Neural cell (in vitro differentiated cells): ENCODE measurements at regions not wholly inside any gene's neighbourhood (a gene's known extent, or its start where the extent isn't known, plus 50 kb on each side); places are given as distances from the start of the nearest gene placed in this dataset.

Experiments used
- H2AFZ ChIP-seq: fragments of 200-600, 300-800 bp; sonication (generic), shearing (Covaris generic); 2 replicates; pipeline ENCODE4 v1.6.0; 2014; ENCODE audit warnings: low read depth, mild to moderate bottlenecking, antibody characterized with exemption, low read length, moderate library complexity
- H3F3A ChIP-seq: fragments of 200-600 bp; shearing (Covaris generic); 2 replicates; pipeline ENCODE4 v1.6.1; 2016; ENCODE audit warnings: mild to moderate bottlenecking, moderate library complexity, mixed read lengths, antibody characterized with exemption, low read length; ENCODE audit not compliant: insufficient read depth, poor library complexity, severe bottlenecking
- H3K27ac ChIP-seq: fragments of 200-600, 300-800 bp; sonication (generic), shearing (Covaris generic); 2 replicates; pipeline ENCODE4 v1.5.1; 2014; ENCODE audit warnings: mild to moderate bottlenecking, low read length, moderate library complexity
- H3K27me3 ChIP-seq: fragments of 300-800, 200-600 bp; sonication (generic), shearing (Covaris generic); 2 replicates; pipeline ENCODE4 v1.6.0; 2014; ENCODE audit warnings: mild to moderate bottlenecking, low read depth, low read length, moderate library complexity; ENCODE audit not compliant: insufficient read depth
- H3K36me3 ChIP-seq: fragments of 300-800, 200-600 bp; sonication (generic), shearing (Covaris generic); 2 replicates; pipeline ENCODE4 v1.5.1; 2014; ENCODE audit warnings: mild to moderate bottlenecking, antibody characterized with exemption, low read length, moderate library complexity; ENCODE audit not compliant: insufficient read depth
- H3K4me2 ChIP-seq: fragments of 300-800, 200-600 bp; sonication (generic), shearing (Covaris generic); 2 replicates; pipeline ENCODE4 v1.6.0; 2014; ENCODE audit warnings: mild to moderate bottlenecking, low read length
- H3K4me3 ChIP-seq: fragments of 300-800, 200-600 bp; sonication (generic), shearing (Covaris generic); 2 replicates; pipeline ENCODE4 v1.5.1; 2014; ENCODE audit warnings: mild to moderate bottlenecking, low read length, moderate library complexity
- H3K79me2 ChIP-seq: fragments of 200-600 bp; shearing (Covaris generic); replicated peaks from 2 replicates; pipeline ENCODE4 v1.6.0; 2014; ENCODE audit warnings: mild to moderate bottlenecking, low read length, moderate library complexity; ENCODE audit not compliant: insufficient read depth
- H3K9ac ChIP-seq: fragments of 300-800, 200-600 bp; sonication (generic), shearing (Covaris generic); 2 replicates; pipeline ENCODE4 v1.6.1; 2016; ENCODE audit warnings: mild to moderate bottlenecking, low read length, mixed read lengths
- H3K9me2 ChIP-seq: fragments of 200-600 bp; shearing (Covaris generic); 2 replicates; pipeline ENCODE4 v1.6.1; 2016; ENCODE audit warnings: mild to moderate bottlenecking, low read length, mixed read lengths; ENCODE audit not compliant: insufficient read depth
- H3K9me3 ChIP-seq: fragments of 200-600, 300-800 bp; sonication (generic), shearing (Covaris generic); 2 replicates; pipeline ENCODE4 v1.6.1; 2016; ENCODE audit warnings: mild to moderate bottlenecking, mixed run types, low read length, moderate library complexity, mixed read lengths
- H4K20me1 ChIP-seq: fragments of 200-600 bp; shearing (Covaris generic); 2 replicates; pipeline ENCODE4 v1.6.1; 2016; ENCODE audit warnings: mild to moderate bottlenecking, mixed run types; ENCODE audit not compliant: insufficient read depth
- EP300 ChIP-seq: fragments of 450-650 bp; conservative IDR thresholded peaks from 2 replicates; pipeline ENCODE4 v1.6.1; 2014; ENCODE audit warnings: antibody characterized with exemption, mild to moderate bottlenecking, moderate library complexity; ENCODE audit not compliant: poor library complexity, severe bottlenecking
- EZH2 ChIP-seq: fragments of 200-600, 300-800 bp; shearing (Covaris generic), sonication (generic); IDR thresholded peaks from 2 replicates; pipeline ENCODE4 v1.6.1; 2014; ENCODE audit warnings: antibody characterized with exemption, low read length, borderline replicate concordance, mild to moderate bottlenecking; ENCODE audit not compliant: insufficient read depth, poor library complexity, severe bottlenecking
- MXI1 ChIP-seq: fragments of 450-650 bp; conservative IDR thresholded peaks from 2 replicates; pipeline ENCODE4 v1.6.1; 2014; ENCODE audit warnings: antibody characterized with exemption, mild to moderate bottlenecking; ENCODE audit not compliant: poor library complexity, severe bottlenecking
- POLR2AphosphoS5 ChIP-seq: IDR thresholded peaks from 2 replicates; pipeline ENCODE4 v1.6.1; 2012
- RAD21 ChIP-seq: fragments of 450-650 bp; conservative IDR thresholded peaks from 2 replicates; pipeline ENCODE4 v1.6.1; 2014; ENCODE audit warnings: antibody characterized with exemption, mild to moderate bottlenecking, moderate library complexity
- SMC3 ChIP-seq: fragments of 450-650 bp; conservative IDR thresholded peaks from 2 replicates; pipeline ENCODE4 v1.6.1; 2014; ENCODE audit warnings: antibody characterized with exemption, mild to moderate bottlenecking, moderate library complexity; ENCODE audit not compliant: poor library complexity
- TAF1 ChIP-seq: IDR thresholded peaks from 2 replicates; pipeline ENCODE4 v1.6.1; 2012; ENCODE audit warnings: low read depth
- TF ChIP-seq, protein P1 (sequence below): IDR thresholded peaks from 2 replicates; pipeline ENCODE4 v1.6.1; 2012; ENCODE audit warnings: borderline replicate concordance
- TF ChIP-seq, protein P2 (sequence below): fragments of 450-650 bp; IDR thresholded peaks from 2 replicates; pipeline ENCODE4 v1.5.1; 2014; ENCODE audit warnings: antibody characterized with exemption, mild to moderate bottlenecking, moderate library complexity; ENCODE audit not compliant: poor library complexity, severe bottlenecking

DNA sequence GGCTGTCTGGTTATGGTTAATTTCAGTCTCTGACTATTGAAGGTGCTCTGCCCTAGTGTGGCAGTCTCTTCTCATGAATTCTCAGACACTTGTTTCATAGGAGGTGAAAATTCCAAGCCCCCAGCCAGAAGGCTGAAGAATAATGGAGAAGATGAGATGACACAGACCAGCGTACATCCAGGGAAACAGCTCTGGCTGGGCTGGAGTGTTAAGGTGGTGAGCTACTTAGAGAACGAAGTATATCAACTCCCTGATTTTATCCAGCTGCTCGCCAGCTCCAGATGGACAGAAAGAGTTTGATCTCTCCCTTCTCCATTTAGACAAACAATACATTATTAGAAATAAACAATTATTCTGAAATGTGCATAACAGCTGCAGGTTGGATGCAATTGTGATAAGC is 494.5 kb upstream of the RGMA start:
- Histone ChIP-seq H3K79me2 (no peaks in the 10 kb centered on the region), H3K9ac (no peak overlapping the region), H2AFZ (no peak overlapping the region), H3K4me2 (no peak overlapping the region), H3K9me2 (no peaks in the 10 kb centered on the region), H3K4me3 (no peak overlapping the region), H3F3A (no peaks in the 10 kb centered on the region), H4K20me1 (no peaks in the 10 kb centered on the region), H3K27me3 (no peaks in the 10 kb centered on the region), H3K9me3 (no peaks in the 10 kb centered on the region), H3K27ac (no peak overlapping the region), H3K36me3 (no peaks in the 10 kb centered on the region)
- no peak for TF ChIP-seq MXI1
- no peak for TF ChIP-seq TAF1
- no peak for TF ChIP-seq POLR2AphosphoS5
- no peak for TF ChIP-seq EP300
- no peak for TF ChIP-seq EZH2
- TF ChIP-seq, protein P1, sequence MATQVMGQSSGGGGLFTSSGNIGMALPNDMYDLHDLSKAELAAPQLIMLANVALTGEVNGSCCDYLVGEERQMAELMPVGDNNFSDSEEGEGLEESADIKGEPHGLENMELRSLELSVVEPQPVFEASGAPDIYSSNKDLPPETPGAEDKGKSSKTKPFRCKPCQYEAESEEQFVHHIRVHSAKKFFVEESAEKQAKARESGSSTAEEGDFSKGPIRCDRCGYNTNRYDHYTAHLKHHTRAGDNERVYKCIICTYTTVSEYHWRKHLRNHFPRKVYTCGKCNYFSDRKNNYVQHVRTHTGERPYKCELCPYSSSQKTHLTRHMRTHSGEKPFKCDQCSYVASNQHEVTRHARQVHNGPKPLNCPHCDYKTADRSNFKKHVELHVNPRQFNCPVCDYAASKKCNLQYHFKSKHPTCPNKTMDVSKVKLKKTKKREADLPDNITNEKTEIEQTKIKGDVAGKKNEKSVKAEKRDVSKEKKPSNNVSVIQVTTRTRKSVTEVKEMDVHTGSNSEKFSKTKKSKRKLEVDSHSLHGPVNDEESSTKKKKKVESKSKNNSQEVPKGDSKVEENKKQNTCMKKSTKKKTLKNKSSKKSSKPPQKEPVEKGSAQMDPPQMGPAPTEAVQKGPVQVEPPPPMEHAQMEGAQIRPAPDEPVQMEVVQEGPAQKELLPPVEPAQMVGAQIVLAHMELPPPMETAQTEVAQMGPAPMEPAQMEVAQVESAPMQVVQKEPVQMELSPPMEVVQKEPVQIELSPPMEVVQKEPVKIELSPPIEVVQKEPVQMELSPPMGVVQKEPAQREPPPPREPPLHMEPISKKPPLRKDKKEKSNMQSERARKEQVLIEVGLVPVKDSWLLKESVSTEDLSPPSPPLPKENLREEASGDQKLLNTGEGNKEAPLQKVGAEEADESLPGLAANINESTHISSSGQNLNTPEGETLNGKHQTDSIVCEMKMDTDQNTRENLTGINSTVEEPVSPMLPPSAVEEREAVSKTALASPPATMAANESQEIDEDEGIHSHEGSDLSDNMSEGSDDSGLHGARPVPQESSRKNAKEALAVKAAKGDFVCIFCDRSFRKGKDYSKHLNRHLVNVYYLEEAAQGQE: no peak
- TF ChIP-seq RAD21: no peak
- TF ChIP-seq, protein P2, sequence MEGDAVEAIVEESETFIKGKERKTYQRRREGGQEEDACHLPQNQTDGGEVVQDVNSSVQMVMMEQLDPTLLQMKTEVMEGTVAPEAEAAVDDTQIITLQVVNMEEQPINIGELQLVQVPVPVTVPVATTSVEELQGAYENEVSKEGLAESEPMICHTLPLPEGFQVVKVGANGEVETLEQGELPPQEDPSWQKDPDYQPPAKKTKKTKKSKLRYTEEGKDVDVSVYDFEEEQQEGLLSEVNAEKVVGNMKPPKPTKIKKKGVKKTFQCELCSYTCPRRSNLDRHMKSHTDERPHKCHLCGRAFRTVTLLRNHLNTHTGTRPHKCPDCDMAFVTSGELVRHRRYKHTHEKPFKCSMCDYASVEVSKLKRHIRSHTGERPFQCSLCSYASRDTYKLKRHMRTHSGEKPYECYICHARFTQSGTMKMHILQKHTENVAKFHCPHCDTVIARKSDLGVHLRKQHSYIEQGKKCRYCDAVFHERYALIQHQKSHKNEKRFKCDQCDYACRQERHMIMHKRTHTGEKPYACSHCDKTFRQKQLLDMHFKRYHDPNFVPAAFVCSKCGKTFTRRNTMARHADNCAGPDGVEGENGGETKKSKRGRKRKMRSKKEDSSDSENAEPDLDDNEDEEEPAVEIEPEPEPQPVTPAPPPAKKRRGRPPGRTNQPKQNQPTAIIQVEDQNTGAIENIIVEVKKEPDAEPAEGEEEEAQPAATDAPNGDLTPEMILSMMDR: no peak

DNA sequence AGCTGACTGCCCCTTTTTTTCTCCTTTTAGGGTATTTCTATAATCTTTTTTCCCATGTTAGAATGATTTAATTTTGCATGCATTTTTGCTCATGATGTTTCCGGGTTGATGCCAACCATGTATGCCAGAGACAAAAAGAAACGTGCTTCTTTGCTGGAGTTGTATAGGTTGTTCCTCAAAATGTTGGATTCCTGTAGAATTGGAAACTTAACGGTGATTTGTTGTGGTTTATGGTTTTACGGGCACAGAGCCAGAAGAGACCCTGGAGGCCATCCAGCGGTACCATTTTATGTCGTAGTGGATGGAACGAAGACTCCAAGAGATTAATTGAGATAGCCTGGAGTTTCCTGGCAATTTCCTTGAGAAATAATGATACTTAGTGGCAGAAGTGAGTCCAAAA is 481.5 kb upstream of the RGMA start:
- Histone ChIP-seq H3K9ac (no peak overlapping the region), H3K9me2 (no peaks in the 10 kb centered on the region), H3K4me3 (no peak overlapping the region), H3K4me2 (no peak overlapping the region), H3K79me2 (no peaks in the 10 kb centered on the region), H3K36me3 (no peaks in the 10 kb centered on the region), H3K27me3 (no peaks in the 10 kb centered on the region), H4K20me1 (no peaks in the 10 kb centered on the region), H3K9me3 (no peaks in the 10 kb centered on the region), H3K27ac (no peak overlapping the region), H3F3A (no peaks in the 10 kb centered on the region), H2AFZ (no peak overlapping the region)
- TF ChIP-seq MXI1: no peak
- TF ChIP-seq RAD21: no peak
- TF ChIP-seq, protein P1: no peak
- TF ChIP-seq, protein P2: no peak
- no peak for TF ChIP-seq EP300
- no peak for TF ChIP-seq SMC3
- TF ChIP-seq POLR2AphosphoS5: no peak
- TF ChIP-seq TAF1: no peak
- no peak for TF ChIP-seq EZH2
